Body of pancreas (tissue), 4 donors: ENCODE measurements at regions not wholly inside any gene's neighbourhood (a gene's known extent, or its start where the extent isn't known, plus 50 kb on each side); places are given as distances from the start of the nearest gene placed in this dataset.

ENCODE experiments used
- ATAC-seq: fragments of 150-250 bp; one replicate; pipeline ENCODE4 v1.9.1; 2016
- DNase-seq, 4 donors: peaks; one replicate each; pipeline ENCODE4 v3.0.0-alpha.2; 2019
- H3K27ac ChIP-seq, 4 donors: fragments of 200-600 bp; sonication (generic); 1 replicate in 3 of 4; 2 replicates in 1 of 4; pipeline versions ENCODE4 v1.5.1 to v1.6.1; 2016 to 2019; ENCODE audit warnings: mild to moderate bottlenecking in 1 of 4, mixed read lengths in 1 of 4, moderate library complexity in 1 of 4
- H3K27me3 ChIP-seq, 2 donors: fragments of 200-600 bp; sonication (generic); one replicate each; pipeline ENCODE4 v1.6.0; 2016; ENCODE audit warnings: mild to moderate bottlenecking in 1 of 2
- H3K36me3 ChIP-seq, 2 donors: fragments of 200-600 bp; sonication (generic); replicated peaks in 1 of 2; 2 replicates each; pipeline ENCODE4 v1.5.1; 2016; ENCODE audit warnings: low read depth in 2 of 2; ENCODE audit not compliant: insufficient read depth in 1 of 2
- H3K4me1 ChIP-seq: fragments of 200-600 bp; sonication (generic); one replicate; pipeline ENCODE4 v1.6.0; 2016
- H3K4me3 ChIP-seq, 2 donors: fragments of 200-600 bp; sonication (generic); 1 replicate in 1 of 2; 2 replicates in 1 of 2; pipeline ENCODE4 v1.5.1; 2016 to 2019
- H3K9me3 ChIP-seq, 3 donors: fragments of 200-600 bp; sonication (generic); 1 replicate in 2 of 3; 2 replicates in 1 of 3; pipeline ENCODE4 v1.5.1; 2016
- POLR2A ChIP-seq, 3 donors: fragments of 450-650 bp; IDR thresholded peaks; one replicate each; pipeline ENCODE4 v1.6.1; 2016; ENCODE audit warnings: antibody characterized with exemption in 3 of 3, mild to moderate bottlenecking in 2 of 3
- WGBS, 2 donors: methylation state at CpG; one replicate each; pipeline ENCODE4 v1.1.5; 2017; 5-methylcytosine and 5-hydroxymethylcytosine counted together
- intact Hi-C: fragments of 100-400 bp; cut with DNase I; formaldehyde crosslinking; loops from one replicate; pipeline ENCODE4 v1.15.1; 2023
- TF ChIP-seq, protein P1 (sequence below), 7 experiments: fragments of 450-650 bp in 4 of 7; fragments of 200-600 bp in 3 of 7; sonication (generic) in 3 of 7; IDR thresholded peaks; one replicate each; pipeline ENCODE4 v1.5.1; 2016 to 2019; ENCODE audit warnings: antibody characterized with exemption in 7 of 7

DNA sequence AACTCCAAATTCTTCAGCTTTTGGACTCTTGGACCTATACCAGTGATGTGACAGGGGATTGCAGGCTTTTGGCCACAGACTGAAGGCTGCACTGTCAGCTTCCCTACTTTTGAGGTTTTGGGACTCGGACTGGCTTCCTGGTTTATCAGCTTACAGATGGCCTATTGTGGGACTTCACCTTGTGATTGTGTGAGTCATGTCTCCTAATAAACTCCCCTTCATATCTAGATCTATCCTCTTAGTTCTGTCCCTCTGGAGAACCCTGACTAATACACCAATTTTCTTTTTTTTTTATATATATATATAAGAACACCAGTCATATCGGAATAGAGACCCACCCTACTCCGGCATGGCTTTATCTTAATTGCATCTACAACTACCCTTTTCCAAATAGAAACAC lies 166.8 kb downstream of the ETV1 start:
- no peaks in the 10 kb centered on the region for H3K9me3 ChIP-seq
- ATAC-seq (no peak), DNase-seq (no peak)
- no peaks in the 10 kb centered on the region for H3K4me1 ChIP-seq
- no peaks in the 10 kb centered on the region for H3K27me3 ChIP-seq
- TF ChIP-seq POLR2A (IDR thresholded peaks at IDR 0.05) = no peak
- TF ChIP-seq, protein P1, sequence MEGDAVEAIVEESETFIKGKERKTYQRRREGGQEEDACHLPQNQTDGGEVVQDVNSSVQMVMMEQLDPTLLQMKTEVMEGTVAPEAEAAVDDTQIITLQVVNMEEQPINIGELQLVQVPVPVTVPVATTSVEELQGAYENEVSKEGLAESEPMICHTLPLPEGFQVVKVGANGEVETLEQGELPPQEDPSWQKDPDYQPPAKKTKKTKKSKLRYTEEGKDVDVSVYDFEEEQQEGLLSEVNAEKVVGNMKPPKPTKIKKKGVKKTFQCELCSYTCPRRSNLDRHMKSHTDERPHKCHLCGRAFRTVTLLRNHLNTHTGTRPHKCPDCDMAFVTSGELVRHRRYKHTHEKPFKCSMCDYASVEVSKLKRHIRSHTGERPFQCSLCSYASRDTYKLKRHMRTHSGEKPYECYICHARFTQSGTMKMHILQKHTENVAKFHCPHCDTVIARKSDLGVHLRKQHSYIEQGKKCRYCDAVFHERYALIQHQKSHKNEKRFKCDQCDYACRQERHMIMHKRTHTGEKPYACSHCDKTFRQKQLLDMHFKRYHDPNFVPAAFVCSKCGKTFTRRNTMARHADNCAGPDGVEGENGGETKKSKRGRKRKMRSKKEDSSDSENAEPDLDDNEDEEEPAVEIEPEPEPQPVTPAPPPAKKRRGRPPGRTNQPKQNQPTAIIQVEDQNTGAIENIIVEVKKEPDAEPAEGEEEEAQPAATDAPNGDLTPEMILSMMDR (IDR thresholded peaks at IDR 0.05) = no peak
- H3K4me3 ChIP-seq = no peak overlapping the region
- intact Hi-C loops = no loop called here
- no peak overlapping the region for H3K27ac ChIP-seq
- H3K36me3 ChIP-seq = no peaks in the 10 kb centered on the region
- 72 to 75% methylated on average over 3 of the region's 3 CpGs for WGBS, 2 donors

DNA sequence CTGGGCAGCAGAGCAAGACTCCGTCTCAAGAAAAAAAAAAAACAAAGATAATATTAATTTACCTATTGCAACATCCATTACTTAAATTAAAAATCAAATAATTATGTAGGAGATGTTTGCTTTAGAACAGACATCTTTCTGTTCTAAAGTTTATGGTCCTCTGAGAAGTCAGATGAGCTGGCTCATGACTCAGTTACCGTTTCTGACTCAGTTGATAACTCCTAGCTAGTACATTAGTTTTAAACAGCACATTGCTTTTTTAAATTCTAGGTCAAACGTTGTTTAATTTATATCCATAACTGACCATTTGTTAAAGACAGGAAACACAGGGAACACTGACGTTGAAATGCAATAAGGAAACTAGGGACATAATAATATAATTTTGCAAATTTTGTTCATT lies 162.7 kb downstream of the ETV1 start:
- DNase-seq = no peak
- intact Hi-C loops = no loop called here
- Histone ChIP-seq H3K4me3 (no peak overlapping the region), H3K27me3 (no peaks in the 10 kb centered on the region), H3K4me1 (no peaks in the 10 kb centered on the region), H3K9me3 (no peaks in the 10 kb centered on the region), H3K27ac (no peak overlapping the region), H3K36me3 (no peaks in the 10 kb centered on the region)
- no peak for ATAC-seq
- WGBS, 2 donors = 52 to 61% methylated on average over 4 of the region's 4 CpGs
- TF ChIP-seq, protein P1 (IDR thresholded peaks at IDR 0.05) = no peak
- TF ChIP-seq POLR2A (IDR thresholded peaks at IDR 0.05) = no peak

DNA sequence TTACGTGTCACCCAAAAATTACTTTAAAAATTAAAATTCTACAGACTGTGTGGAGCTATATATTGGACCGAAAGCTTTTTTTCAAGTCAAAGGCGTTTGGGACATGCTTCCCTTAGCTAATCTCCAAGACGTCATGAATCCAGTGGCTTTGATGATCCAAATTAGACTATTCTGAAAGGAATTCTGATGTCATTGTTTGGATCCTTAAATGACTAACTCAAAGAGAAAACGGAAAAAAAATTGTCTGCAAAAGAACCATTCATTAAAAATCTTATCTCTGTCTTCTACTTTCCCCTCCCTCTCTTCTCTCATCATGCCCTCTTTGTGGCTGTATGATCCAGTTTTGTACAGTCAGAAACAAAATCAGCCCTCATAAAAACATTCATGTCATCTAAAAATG lies 161.8 kb downstream of the ETV1 start:
- 54 to 68% methylated on average over 5 of the region's 5 CpGs for WGBS, 2 donors
- DNase-seq (no peak), ATAC-seq (no peak)
- Histone ChIP-seq H3K36me3 (no peaks in the 10 kb centered on the region), H3K9me3 (no peaks in the 10 kb centered on the region), H3K27ac (no peak overlapping the region), H3K4me3 (no peak overlapping the region), H3K4me1 (no peaks in the 10 kb centered on the region), H3K27me3 (no peaks in the 10 kb centered on the region)
- intact Hi-C loops = no loop called here
- TF ChIP-seq, protein P1 (IDR thresholded peaks at IDR 0.05) = no peak
- TF ChIP-seq POLR2A (IDR thresholded peaks at IDR 0.05) = no peak

DNA sequence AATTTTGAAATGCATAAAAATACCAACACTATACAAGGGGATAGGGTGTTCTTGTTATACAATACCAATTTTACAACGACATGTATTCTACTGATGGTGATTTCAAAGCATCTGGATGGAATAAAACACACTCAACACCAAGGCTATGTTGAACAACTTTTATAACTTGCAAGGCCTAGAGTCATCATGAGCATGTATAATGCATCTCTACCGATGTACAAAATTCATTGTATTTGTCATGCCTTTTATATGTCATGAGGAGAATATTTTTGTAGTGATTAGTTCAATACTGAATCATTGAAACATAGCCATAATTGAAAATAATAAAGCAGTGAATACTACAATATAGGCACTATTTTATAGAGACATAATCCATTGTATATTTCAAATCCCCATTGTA lies 160.2 kb downstream of the ETV1 start:
- Histone ChIP-seq H3K4me3 (no peak overlapping the region), H3K4me1 (no peaks in the 10 kb centered on the region), H3K27ac (no peak overlapping the region), H3K9me3 (no peaks in the 10 kb centered on the region), H3K27me3 (no peaks in the 10 kb centered on the region), H3K36me3 (no peaks in the 10 kb centered on the region)
- ATAC-seq = no peak
- WGBS, 2 donors = 71 to 81% methylated on average over 2 of the region's 2 CpGs
- TF ChIP-seq, protein P1 (IDR thresholded peaks at IDR 0.05) = no peak
- no peak for TF ChIP-seq POLR2A (IDR thresholded peaks at IDR 0.05)
- intact Hi-C loops = no loop called here
- DNase-seq = no peak
